Activated T-helper 17 cell treated with anti-CD3 and anti-CD28 coated beads, Interleukin-2, amount 50 U/mL, for 72 hours (primary cell): ENCODE measurements at regions not wholly inside any gene's neighbourhood (a gene's known extent, or its start where the extent isn't known, plus 50 kb on each side); places are given as distances from the start of the nearest gene placed in this dataset.
"Not testable (repeated sequence)": the region's sequence is repeated elsewhere in the genome, so short reads cannot be mapped to it uniquely, and the experiment has no call there.

Source experiments
- ATAC-seq: fragments of 150-1000 bp; cut with Tn5 transposase; replicated peaks from 2 replicates; pipeline ENCODE4 v1.10.0; 2021; ENCODE audit warnings: mild to moderate bottlenecking, moderate library complexity
- H3K27ac Mint-ChIP-seq: one replicate; pipeline ENCODE4 v1.8.0; 2022; ENCODE audit warnings: mixed read lengths
- H3K27me3 Mint-ChIP-seq: one replicate; pipeline ENCODE4 v1.8.0; 2022; ENCODE audit warnings: mixed read lengths
- H3K36me3 Mint-ChIP-seq: one replicate; pipeline ENCODE4 v1.8.0; 2022; ENCODE audit warnings: low read depth, mild to moderate bottlenecking, mixed read lengths
- H3K4me1 Mint-ChIP-seq: one replicate; pipeline ENCODE4 v1.8.0; 2022; ENCODE audit warnings: mixed read lengths
- H3K4me3 Mint-ChIP-seq: one replicate; pipeline ENCODE4 v1.8.0; 2022; ENCODE audit warnings: mild to moderate bottlenecking, mixed read lengths
- H3K9me3 Mint-ChIP-seq: one replicate; pipeline ENCODE4 v1.8.0; 2022; ENCODE audit warnings: mixed read lengths

- Mint-ChIP-seq H3K27me3 (no peaks in the 10 kb centered on the region), H3K36me3 (no peaks in the 10 kb centered on the region), H3K4me3 (no peak overlapping the region), H3K4me1 (no peaks in the 10 kb centered on the region), H3K27ac (no peak overlapping the region), H3K9me3 (peaks cover 9% of the 10 kb centered on the region)
- ATAC-seq: no peak
Observed at GRCh38 chr1:189211742-189212141, 1265.9 kb downstream of the BRINP3 start.

DNA sequence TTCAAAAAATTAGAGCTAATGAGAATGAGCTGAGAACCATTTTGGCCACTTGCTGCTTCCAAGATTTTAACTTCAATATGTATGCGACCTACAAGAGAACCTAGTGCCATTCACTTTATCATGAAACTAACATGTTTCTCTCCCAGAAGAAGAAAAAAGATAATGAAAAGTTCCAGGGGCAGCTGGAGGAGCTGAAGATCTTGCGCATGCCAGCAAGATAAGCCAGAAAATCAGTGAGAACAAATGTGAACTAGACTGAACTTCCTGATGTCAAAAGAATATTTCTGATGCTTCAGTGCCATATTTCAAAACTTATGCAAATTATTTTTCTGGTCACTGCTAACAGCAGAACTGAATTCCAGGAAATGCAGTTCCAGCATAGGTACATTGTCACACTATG lies 1265.1 kb downstream of the BRINP3 start:
- no peak for ATAC-seq
- no peak overlapping the region for H3K27ac Mint-ChIP-seq
- H3K4me1 Mint-ChIP-seq: no peaks in the 10 kb centered on the region
- peaks cover 9% of the 10 kb centered on the region for H3K9me3 Mint-ChIP-seq
- no peaks in the 10 kb centered on the region for H3K36me3 Mint-ChIP-seq
- no peaks in the 10 kb centered on the region for H3K27me3 Mint-ChIP-seq
- no peak overlapping the region for H3K4me3 Mint-ChIP-seq

DNA sequence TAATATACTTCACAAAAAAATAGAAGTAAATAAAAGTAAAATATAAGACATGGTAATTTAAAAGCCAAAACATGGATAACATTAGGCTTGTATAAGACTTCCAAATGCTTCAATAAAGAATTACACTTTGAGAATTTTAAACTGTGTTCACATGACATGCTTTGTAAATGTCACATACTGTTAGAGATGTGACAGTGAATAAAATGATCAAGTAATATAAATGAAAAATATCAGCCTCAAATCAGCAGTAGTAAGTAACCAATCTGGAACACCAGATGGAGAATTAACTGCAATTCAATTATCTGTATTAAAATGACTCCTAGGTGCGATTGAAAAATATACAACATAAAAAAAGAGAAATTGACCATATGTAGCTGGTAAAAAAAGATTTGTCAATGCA lies 1260.8 kb downstream of the BRINP3 start:
- no peaks in the 10 kb centered on the region for H3K36me3 Mint-ChIP-seq
- no peak overlapping the region for H3K27ac Mint-ChIP-seq
- H3K9me3 Mint-ChIP-seq: peaks cover 3% of the 10 kb centered on the region
- H3K4me1 Mint-ChIP-seq: no peaks in the 10 kb centered on the region
- H3K4me3 Mint-ChIP-seq: no peak overlapping the region
- ATAC-seq: no peak
- no peaks in the 10 kb centered on the region for H3K27me3 Mint-ChIP-seq

- H3K4me1 Mint-ChIP-seq: no peaks in the 10 kb centered on the region
- no peak for ATAC-seq
- no peaks in the 10 kb centered on the region for H3K36me3 Mint-ChIP-seq
- no peak overlapping the region for H3K27ac Mint-ChIP-seq
- no peaks in the 10 kb centered on the region for H3K9me3 Mint-ChIP-seq
- H3K4me3 Mint-ChIP-seq: no peak overlapping the region
- no peaks in the 10 kb centered on the region for H3K27me3 Mint-ChIP-seq
Observed at GRCh38 chr1:189217646-189218045, 1260.0 kb downstream of the BRINP3 start.

- peaks cover 6% of the 10 kb centered on the region for H3K9me3 Mint-ChIP-seq
- no peaks in the 10 kb centered on the region for H3K36me3 Mint-ChIP-seq
- no peaks in the 10 kb centered on the region for H3K4me1 Mint-ChIP-seq
- no peaks in the 10 kb centered on the region for H3K27me3 Mint-ChIP-seq
- no peak overlapping the region for H3K27ac Mint-ChIP-seq
- no peak for ATAC-seq
- no peak overlapping the region for H3K4me3 Mint-ChIP-seq
Observed at GRCh38 chr1:189220750-189221149, 1256.9 kb downstream of the BRINP3 start.

DNA sequence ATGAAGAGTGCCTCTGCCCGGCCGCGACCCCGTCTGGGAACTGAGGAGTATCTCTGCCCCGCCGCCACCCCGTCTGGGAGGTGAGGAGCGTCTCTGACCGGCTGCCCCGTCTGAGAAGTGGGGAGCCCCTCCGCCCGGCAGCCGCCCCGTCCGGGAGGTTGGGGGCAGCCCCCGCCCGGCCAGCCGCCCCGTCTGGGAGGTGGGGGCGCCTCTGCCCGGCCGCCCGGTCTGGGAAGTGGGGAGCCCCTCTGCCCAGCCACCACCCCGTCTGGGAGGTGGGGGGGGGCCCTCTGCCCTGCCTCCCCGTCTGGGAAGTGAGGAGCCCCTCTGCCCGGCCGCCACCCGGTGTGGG lies 1251.9 kb downstream of the BRINP3 start:
- ATAC-seq, H3K36me3 Mint-ChIP-seq, H3K4me3 Mint-ChIP-seq, H3K9me3 Mint-ChIP-seq, H3K27ac Mint-ChIP-seq, H3K27me3 Mint-ChIP-seq, H3K4me1 Mint-ChIP-seq: not testable (repeated sequence)

- H3K27ac Mint-ChIP-seq: no peak overlapping the region
- H3K4me1 Mint-ChIP-seq: no peaks in the 10 kb centered on the region
- H3K36me3 Mint-ChIP-seq: no peaks in the 10 kb centered on the region
- no peak for ATAC-seq
- no peaks in the 10 kb centered on the region for H3K27me3 Mint-ChIP-seq
- H3K9me3 Mint-ChIP-seq: peaks cover 6% of the 10 kb centered on the region
- no peak overlapping the region for H3K4me3 Mint-ChIP-seq
Observed at GRCh38 chr1:189226779-189227178, 1250.9 kb downstream of the BRINP3 start.

GRCh38 chr1:189237008-189237407 lies 1240.7 kb downstream of the BRINP3 start:
- H3K27ac Mint-ChIP-seq: no peak overlapping the region
- no peaks in the 10 kb centered on the region for H3K36me3 Mint-ChIP-seq
- no peak for ATAC-seq
- H3K27me3 Mint-ChIP-seq: no peaks in the 10 kb centered on the region
- H3K4me1 Mint-ChIP-seq: no peaks in the 10 kb centered on the region
- no peak overlapping the region for H3K4me3 Mint-ChIP-seq
- H3K9me3 Mint-ChIP-seq: peaks cover 16% of the 10 kb centered on the region

- Mint-ChIP-seq H3K4me1 (no peaks in the 10 kb centered on the region), H3K27me3 (no peaks in the 10 kb centered on the region), H3K4me3 (no peak overlapping the region), H3K27ac (no peak overlapping the region), H3K9me3 (peaks cover 8% of the 10 kb centered on the region), H3K36me3 (no peaks in the 10 kb centered on the region)
- ATAC-seq: no peak
Observed at GRCh38 chr1:189253601-189254350, 1223.9 kb downstream of the BRINP3 start.

DNA sequence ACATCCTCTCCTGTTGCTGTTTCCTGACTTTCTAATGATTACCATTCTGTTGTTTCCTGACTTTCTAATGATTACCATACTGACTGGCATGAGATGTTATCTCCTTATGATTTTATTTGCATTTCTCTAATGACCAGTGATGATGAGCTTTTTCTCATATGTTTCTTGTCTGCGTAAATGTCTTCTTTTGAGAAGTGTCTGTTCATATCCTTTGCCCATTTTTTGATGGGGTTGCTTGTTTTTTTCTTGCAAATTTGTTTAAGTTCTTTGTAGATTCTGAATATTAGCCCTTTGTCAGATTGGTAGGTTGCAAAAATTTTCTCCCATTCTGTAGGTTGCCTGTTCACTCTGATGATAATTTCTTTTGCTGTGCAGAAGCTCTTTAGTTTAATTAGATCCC lies 1216.5 kb downstream of the BRINP3 start:
- H3K27me3 Mint-ChIP-seq, H3K4me1 Mint-ChIP-seq, H3K4me3 Mint-ChIP-seq, ATAC-seq, H3K36me3 Mint-ChIP-seq, H3K9me3 Mint-ChIP-seq, H3K27ac Mint-ChIP-seq: not testable (repeated sequence)

DNA sequence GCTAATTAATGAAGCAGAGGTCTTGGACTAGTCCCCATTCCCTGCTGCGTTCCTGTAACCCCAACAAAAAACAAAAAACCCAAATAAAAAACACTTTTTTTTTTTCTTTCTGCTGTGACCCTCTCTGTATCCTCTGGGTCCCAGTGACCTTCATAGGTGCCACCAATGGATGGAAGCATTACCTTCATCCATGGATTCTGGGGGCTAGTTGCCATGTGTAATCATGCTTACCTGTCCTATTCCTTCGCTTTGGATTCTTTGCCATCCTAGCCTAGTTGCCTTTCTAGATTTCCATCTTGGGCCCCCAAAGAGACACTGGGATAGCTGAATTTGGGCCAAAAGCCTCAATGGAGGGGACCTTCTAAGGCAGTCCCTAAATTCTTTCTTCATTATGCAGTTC lies 1208.7 kb downstream of the BRINP3 start:
- H3K27me3 Mint-ChIP-seq: no peaks in the 10 kb centered on the region
- H3K4me1 Mint-ChIP-seq: no peaks in the 10 kb centered on the region
- peaks cover 5% of the 10 kb centered on the region for H3K9me3 Mint-ChIP-seq
- no peak for ATAC-seq
- no peak overlapping the region for H3K4me3 Mint-ChIP-seq
- H3K27ac Mint-ChIP-seq: no peak overlapping the region
- H3K36me3 Mint-ChIP-seq: no peaks in the 10 kb centered on the region

DNA sequence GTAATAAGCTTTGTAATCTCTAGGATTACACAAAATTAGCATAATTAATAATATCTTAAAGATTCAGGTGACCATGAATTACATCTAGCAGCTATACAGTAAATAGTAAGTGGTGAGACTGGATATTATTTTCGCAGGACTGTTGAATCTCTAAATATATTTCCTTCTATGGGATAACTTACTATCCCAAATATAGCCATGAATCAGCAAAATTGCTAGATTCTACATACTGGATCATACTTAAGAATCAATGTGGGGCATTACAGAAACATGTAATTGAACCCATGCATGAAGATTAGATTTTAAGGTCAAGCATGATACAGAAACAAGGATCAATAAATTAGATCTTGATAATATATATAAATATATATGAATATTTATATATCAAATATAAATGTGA lies 1203.4 kb downstream of the BRINP3 start:
- ATAC-seq: no peak
- no peaks in the 10 kb centered on the region for H3K27me3 Mint-ChIP-seq
- H3K9me3 Mint-ChIP-seq: peaks cover 5% of the 10 kb centered on the region
- H3K36me3 Mint-ChIP-seq: no peaks in the 10 kb centered on the region
- no peaks in the 10 kb centered on the region for H3K4me1 Mint-ChIP-seq
- no peak overlapping the region for H3K27ac Mint-ChIP-seq
- H3K4me3 Mint-ChIP-seq: no peak overlapping the region

GRCh38 chr1:189275796-189276195 lies 1201.9 kb downstream of the BRINP3 start:
- Mint-ChIP-seq H3K36me3 (no peaks in the 10 kb centered on the region), H3K9me3 (peaks cover 5% of the 10 kb centered on the region), H3K4me1 (no peaks in the 10 kb centered on the region), H3K4me3 (no peak overlapping the region), H3K27me3 (no peaks in the 10 kb centered on the region), H3K27ac (no peak overlapping the region)
- ATAC-seq: no peak

GRCh38 chr1:189289346-189289745 lies 1188.3 kb downstream of the BRINP3 start:
- ATAC-seq: no peak
- Mint-ChIP-seq H3K4me1 (no peaks in the 10 kb centered on the region), H3K27ac (no peak overlapping the region), H3K4me3 (no peak overlapping the region), H3K9me3 (peaks cover 14% of the 10 kb centered on the region), H3K27me3 (no peaks in the 10 kb centered on the region), H3K36me3 (no peaks in the 10 kb centered on the region)

- no peak for ATAC-seq
- no peaks in the 10 kb centered on the region for H3K27me3 Mint-ChIP-seq
- no peak overlapping the region for H3K4me3 Mint-ChIP-seq
- no peaks in the 10 kb centered on the region for H3K4me1 Mint-ChIP-seq
- no peak overlapping the region for H3K27ac Mint-ChIP-seq
- peaks cover 16% of the 10 kb centered on the region for H3K9me3 Mint-ChIP-seq
- H3K36me3 Mint-ChIP-seq: no peaks in the 10 kb centered on the region
Observed at GRCh38 chr1:189301235-189301634, 1176.4 kb downstream of the BRINP3 start.

DNA sequence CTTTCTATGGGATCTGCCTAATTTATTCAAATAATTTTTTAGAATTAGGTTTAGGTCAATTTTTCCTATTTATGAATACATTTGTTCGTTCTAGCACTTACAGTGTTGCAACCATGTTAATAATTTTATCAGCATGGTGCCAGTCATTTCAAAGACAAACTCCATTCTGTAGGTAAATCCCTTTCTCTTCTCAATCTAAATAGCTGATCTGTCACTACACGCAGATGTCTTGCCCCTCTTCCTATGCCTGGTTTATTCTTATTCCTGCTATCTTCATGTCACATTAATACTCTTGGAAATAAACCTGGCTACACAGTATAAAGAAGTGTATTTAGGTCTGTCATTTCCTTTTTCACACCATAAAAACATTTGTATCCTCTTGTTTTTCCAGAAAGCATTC lies 1172.4 kb downstream of the BRINP3 start:
- no peaks in the 10 kb centered on the region for H3K36me3 Mint-ChIP-seq
- no peak overlapping the region for H3K4me3 Mint-ChIP-seq
- H3K4me1 Mint-ChIP-seq: no peaks in the 10 kb centered on the region
- ATAC-seq: no peak
- no peaks in the 10 kb centered on the region for H3K27me3 Mint-ChIP-seq
- H3K27ac Mint-ChIP-seq: no peak overlapping the region
- peaks cover 12% of the 10 kb centered on the region for H3K9me3 Mint-ChIP-seq
